ENCODE measurements at regions not wholly inside any gene's neighbourhood (a gene's known extent, or its start where the extent isn't known, plus 50 kb on each side); places are given as distances from the start of the nearest gene placed in this dataset.
A peak's percentile ranks its signal among the peaks of the same experiment; 100 is the strongest.

GRCh38 chr4:144461906-144462305, 184.1 kb upstream of the HHIP start (continued):
- TF ChIP-seq, protein P1, sequence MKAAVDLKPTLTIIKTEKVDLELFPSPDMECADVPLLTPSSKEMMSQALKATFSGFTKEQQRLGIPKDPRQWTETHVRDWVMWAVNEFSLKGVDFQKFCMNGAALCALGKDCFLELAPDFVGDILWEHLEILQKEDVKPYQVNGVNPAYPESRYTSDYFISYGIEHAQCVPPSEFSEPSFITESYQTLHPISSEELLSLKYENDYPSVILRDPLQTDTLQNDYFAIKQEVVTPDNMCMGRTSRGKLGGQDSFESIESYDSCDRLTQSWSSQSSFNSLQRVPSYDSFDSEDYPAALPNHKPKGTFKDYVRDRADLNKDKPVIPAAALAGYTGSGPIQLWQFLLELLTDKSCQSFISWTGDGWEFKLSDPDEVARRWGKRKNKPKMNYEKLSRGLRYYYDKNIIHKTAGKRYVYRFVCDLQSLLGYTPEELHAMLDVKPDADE (IDR thresholded peaks at IDR 0.05) = no peak

- ATAC-seq = no peak
- H4K20me1 ChIP-seq (replicated peaks; ENCODE audit: insufficient read depth) = no peaks in the 10 kb centered on the region
- H3K27ac ChIP-seq (ENCODE audit: low read depth) = no peak overlapping the region
- H3K27me3 Mint-ChIP-seq (ENCODE audit: insufficient read depth, low read depth, poor library complexity) = peaks cover 2% of the 10 kb centered on the region
- peaks cover 5% of the 10 kb centered on the region; the same call in 1 of the 2 replicates for H3K4me1 ChIP-seq (ENCODE audit: insufficient read depth)
- no peak for TF ChIP-seq NANOG (IDR thresholded peaks at IDR 0.05; ENCODE audit: borderline replicate concordance)
- TF ChIP-seq EZH2phosphoT487 (IDR thresholded peaks at IDR 0.05; ENCODE audit: unreplicated experiment) = no peak
- TF ChIP-seq CREB1 (CRISPR knock-in tag; IDR thresholded peaks at IDR 0.05; ENCODE audit: low read depth) = no peak
- no peak for TF ChIP-seq JUNB (IDR thresholded peaks at IDR 0.05; ENCODE audit: unreplicated experiment)
- no peak for TF ChIP-seq ZNF114 (CRISPR knock-in tag; IDR thresholded peaks at IDR 0.05)
- TF ChIP-seq CTCF (conservative IDR thresholded peaks at IDR 0.05; ENCODE audit: low read depth in 2 of 2) = no peak
- no peak for TF ChIP-seq STAT1 (IDR thresholded peaks at IDR 0.05; ENCODE audit: unreplicated experiment)
- no peak for TF ChIP-seq ZNF331 (CRISPR knock-in tag; IDR thresholded peaks at IDR 0.05; ENCODE audit: low read depth)
- no peak overlapping the region for H3K4me2 ChIP-seq
- no peaks in the 10 kb centered on the region for H3K27me3 ChIP-seq (ENCODE audit: insufficient read depth)
- no peak overlapping the region for H3K4me3 ChIP-seq
- H3K27ac Mint-ChIP-seq = no peak overlapping the region; the same call in 1 of the 2 replicates
- no peaks in the 10 kb centered on the region for H3K36me3 ChIP-seq (ENCODE audit: insufficient read depth)
- no peaks in the 10 kb centered on the region for H3K9me3 Mint-ChIP-seq
- no peak overlapping the region for H2AFZ ChIP-seq
- DNase-seq (ENCODE audit: low spot score) = no peak
- no peaks in the 10 kb centered on the region for H3K36me3 Mint-ChIP-seq (ENCODE audit: low read depth)
- H3K4me1 Mint-ChIP-seq = peaks cover 7% of the 10 kb centered on the region; the same call in 2 of the 3 replicates
- H3F3A ChIP-seq (replicated peaks; ENCODE audit: low read depth) = no peaks in the 10 kb centered on the region
- H3K9me2 ChIP-seq (ENCODE audit: insufficient read depth) = no peaks in the 10 kb centered on the region
- H3K4me3 Mint-ChIP-seq = no peak overlapping the region
- H3K79me2 ChIP-seq (replicated peaks; ENCODE audit: insufficient read depth) = no peaks in the 10 kb centered on the region
Measured at GRCh38 chr4:144463236-144463635, 182.7 kb upstream of the HHIP start.

- Histone ChIP-seq H3F3A (replicated peaks; ENCODE audit: low read depth) (no peaks in the 10 kb centered on the region), H3K27ac (ENCODE audit: low read depth) (no peak overlapping the region), H4K20me1 (replicated peaks; ENCODE audit: insufficient read depth) (no peaks in the 10 kb centered on the region), H3K4me1 (ENCODE audit: insufficient read depth) (peaks cover 5% of the 10 kb centered on the region; the same call in 1 of the 2 replicates), H3K79me2 (replicated peaks; ENCODE audit: insufficient read depth) (no peaks in the 10 kb centered on the region), H3K9me2 (ENCODE audit: insufficient read depth) (no peaks in the 10 kb centered on the region), H3K27me3 (ENCODE audit: insufficient read depth) (no peaks in the 10 kb centered on the region), H3K36me3 (ENCODE audit: insufficient read depth) (no peaks in the 10 kb centered on the region), H3K4me2 (no peak overlapping the region), H2AFZ (peak overlapping the region; percentile 7; the same call in 1 of the 2 replicates), H3K4me3 (no peak overlapping the region)
- TF ChIP-seq NANOG (IDR thresholded peaks at IDR 0.05; ENCODE audit: borderline replicate concordance) = no peak
- no peak for TF ChIP-seq ZNF331 (CRISPR knock-in tag; IDR thresholded peaks at IDR 0.05; ENCODE audit: low read depth)
- TF ChIP-seq STAT1 (IDR thresholded peaks at IDR 0.05; ENCODE audit: unreplicated experiment) = no peak
- TF ChIP-seq, protein P1 (IDR thresholded peaks at IDR 0.05) = no peak
- TF ChIP-seq EZH2 (IDR thresholded peaks at IDR 0.05; ENCODE audit: low read depth, unreplicated experiment) = no peak
- no peak for TF ChIP-seq EZH2phosphoT487 (IDR thresholded peaks at IDR 0.05; ENCODE audit: unreplicated experiment)
- TF ChIP-seq REST (IDR thresholded peaks at IDR 0.05; ENCODE audit: unreplicated experiment) = no peak
- TF ChIP-seq CREB1 (CRISPR knock-in tag; IDR thresholded peaks at IDR 0.05; ENCODE audit: low read depth) = no peak
- Mint-ChIP-seq H3K4me3 (no peak overlapping the region), H3K4me1 (peaks cover 7% of the 10 kb centered on the region; the same call in 2 of the 3 replicates), H3K27me3 (ENCODE audit: insufficient read depth, low read depth, poor library complexity) (peaks cover 2% of the 10 kb centered on the region), H3K36me3 (ENCODE audit: low read depth) (no peaks in the 10 kb centered on the region), H3K9me3 (no peaks in the 10 kb centered on the region), H3K27ac (no peak overlapping the region)
- no peak for DNase-seq (ENCODE audit: low spot score)
- ATAC-seq = no peak
Measured at GRCh38 chr4:144463896-144464295, 182.1 kb upstream of the HHIP start.
